ENCODE measurements at regions not wholly inside any gene's neighbourhood (a gene's known extent, or its start where the extent isn't known, plus 50 kb on each side); places are given as distances from the start of the nearest gene placed in this dataset.

DNA sequence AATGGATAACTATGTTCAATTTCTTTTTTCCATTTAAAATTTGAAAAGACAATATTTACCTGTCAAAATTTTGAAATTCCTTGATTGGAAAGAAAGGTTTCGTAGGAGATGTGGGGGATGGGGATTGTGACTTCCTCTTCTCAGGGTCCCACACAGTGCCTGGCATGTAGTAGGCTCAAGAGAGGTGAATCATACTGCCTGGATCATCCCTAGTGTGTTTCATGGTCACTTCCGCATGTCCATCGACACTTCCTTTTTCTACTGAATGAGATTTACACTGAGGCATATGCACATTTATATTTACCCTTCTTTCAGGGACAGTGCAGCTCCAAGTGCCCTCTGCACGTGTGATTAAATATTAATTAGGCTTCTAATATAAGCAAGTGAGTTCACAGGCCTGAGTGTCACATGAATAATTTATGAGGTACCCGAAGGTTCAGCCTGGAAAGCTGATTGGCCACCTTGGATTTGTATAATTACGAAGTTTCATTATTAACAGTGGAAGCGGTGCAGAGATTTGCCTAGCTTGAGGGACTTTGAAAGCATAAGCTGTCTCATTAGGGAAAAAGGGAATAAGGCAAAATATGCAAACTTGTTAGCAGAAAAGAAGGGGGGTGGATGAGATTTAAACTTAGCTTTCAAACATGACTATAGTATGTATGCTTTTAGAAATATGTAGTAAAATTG is 177.5 kb upstream of the MMS22L start:
- no peak for ATAC-seq
- TF ChIP-seq, protein P1, sequence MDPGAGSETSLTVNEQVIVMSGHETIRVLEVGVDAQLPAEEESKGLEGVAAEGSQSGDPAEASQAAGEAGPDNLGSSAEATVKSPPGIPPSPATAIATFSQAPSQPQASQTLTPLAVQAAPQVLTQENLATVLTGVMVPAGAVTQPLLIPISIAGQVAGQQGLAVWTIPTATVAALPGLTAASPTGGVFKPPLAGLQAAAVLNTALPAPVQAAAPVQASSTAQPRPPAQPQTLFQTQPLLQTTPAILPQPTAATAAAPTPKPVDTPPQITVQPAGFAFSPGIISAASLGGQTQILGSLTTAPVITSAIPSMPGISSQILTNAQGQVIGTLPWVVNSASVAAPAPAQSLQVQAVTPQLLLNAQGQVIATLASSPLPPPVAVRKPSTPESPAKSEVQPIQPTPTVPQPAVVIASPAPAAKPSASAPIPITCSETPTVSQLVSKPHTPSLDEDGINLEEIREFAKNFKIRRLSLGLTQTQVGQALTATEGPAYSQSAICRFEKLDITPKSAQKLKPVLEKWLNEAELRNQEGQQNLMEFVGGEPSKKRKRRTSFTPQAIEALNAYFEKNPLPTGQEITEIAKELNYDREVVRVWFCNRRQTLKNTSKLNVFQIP (CRISPR knock-in tag; IDR thresholded peaks at IDR 0.05; ENCODE audit: borderline replicate concordance, low read depth): no peak
- TF ChIP-seq PPARA (CRISPR knock-in tag; IDR thresholded peaks at IDR 0.05; ENCODE audit: borderline replicate concordance) (no peak), GLIS3 (CRISPR knock-in tag; IDR thresholded peaks at IDR 0.05) (no peak), RARB (CRISPR knock-in tag; IDR thresholded peaks at IDR 0.05) (no peak), ZFP30 (CRISPR knock-in tag; IDR thresholded peaks at IDR 0.05) (no peak), SNAI2 (CRISPR knock-in tag; IDR thresholded peaks at IDR 0.05) (no peak), ZC3H10 (CRISPR knock-in tag; IDR thresholded peaks at IDR 0.05) (no peak), ZFP3 (CRISPR knock-in tag; IDR thresholded peaks at IDR 0.05) (no peak), ZNF8 (CRISPR knock-in tag; IDR thresholded peaks at IDR 0.05) (no peak)
- TF ChIP-seq, protein P2, sequence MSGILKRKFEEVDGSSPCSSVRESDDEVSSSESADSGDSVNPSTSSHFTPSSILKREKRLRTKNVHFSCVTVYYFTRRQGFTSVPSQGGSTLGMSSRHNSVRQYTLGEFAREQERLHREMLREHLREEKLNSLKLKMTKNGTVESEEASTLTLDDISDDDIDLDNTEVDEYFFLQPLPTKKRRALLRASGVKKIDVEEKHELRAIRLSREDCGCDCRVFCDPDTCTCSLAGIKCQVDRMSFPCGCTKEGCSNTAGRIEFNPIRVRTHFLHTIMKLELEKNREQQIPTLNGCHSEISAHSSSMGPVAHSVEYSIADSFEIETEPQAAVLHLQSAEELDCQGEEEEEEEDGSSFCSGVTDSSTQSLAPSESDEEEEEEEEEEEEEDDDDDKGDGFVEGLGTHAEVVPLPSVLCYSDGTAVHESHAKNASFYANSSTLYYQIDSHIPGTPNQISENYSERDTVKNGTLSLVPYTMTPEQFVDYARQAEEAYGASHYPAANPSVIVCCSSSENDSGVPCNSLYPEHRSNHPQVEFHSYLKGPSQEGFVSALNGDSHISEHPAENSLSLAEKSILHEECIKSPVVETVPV (CRISPR knock-in tag; IDR thresholded peaks at IDR 0.05): no peak

DNA sequence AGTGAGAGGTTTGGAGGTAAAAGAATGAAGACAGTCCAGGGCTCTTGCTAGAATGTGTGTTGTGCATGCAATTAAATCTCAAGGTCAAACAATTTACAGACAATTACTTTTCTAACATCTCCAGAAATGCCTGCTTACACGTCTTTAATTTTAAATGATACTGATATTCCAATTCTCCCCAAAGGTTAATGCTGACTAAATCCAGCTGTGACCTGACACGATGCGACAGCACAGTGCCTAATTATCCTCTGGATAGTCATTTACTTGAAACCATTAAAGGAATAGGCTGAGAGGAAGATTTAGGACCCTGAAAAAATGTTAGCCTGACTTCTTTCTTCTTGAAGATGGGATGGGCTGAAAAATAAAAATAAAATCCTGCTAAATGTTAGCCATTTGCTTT is 178.2 kb upstream of the MMS22L start:
- TF ChIP-seq, protein P3, sequence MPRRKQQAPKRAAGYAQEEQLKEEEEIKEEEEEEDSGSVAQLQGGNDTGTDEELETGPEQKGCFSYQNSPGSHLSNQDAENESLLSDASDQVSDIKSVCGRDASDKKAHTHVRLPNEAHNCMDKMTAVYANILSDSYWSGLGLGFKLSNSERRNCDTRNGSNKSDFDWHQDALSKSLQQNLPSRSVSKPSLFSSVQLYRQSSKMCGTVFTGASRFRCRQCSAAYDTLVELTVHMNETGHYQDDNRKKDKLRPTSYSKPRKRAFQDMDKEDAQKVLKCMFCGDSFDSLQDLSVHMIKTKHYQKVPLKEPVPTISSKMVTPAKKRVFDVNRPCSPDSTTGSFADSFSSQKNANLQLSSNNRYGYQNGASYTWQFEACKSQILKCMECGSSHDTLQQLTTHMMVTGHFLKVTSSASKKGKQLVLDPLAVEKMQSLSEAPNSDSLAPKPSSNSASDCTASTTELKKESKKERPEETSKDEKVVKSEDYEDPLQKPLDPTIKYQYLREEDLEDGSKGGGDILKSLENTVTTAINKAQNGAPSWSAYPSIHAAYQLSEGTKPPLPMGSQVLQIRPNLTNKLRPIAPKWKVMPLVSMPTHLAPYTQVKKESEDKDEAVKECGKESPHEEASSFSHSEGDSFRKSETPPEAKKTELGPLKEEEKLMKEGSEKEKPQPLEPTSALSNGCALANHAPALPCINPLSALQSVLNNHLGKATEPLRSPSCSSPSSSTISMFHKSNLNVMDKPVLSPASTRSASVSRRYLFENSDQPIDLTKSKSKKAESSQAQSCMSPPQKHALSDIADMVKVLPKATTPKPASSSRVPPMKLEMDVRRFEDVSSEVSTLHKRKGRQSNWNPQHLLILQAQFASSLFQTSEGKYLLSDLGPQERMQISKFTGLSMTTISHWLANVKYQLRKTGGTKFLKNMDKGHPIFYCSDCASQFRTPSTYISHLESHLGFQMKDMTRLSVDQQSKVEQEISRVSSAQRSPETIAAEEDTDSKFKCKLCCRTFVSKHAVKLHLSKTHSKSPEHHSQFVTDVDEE (CRISPR knock-in tag; IDR thresholded peaks at IDR 0.05): no peak
- TF ChIP-seq ZFP3 (CRISPR knock-in tag; IDR thresholded peaks at IDR 0.05): no peak
- TF ChIP-seq ISL1 (CRISPR knock-in tag; IDR thresholded peaks at IDR 0.05): no peak
- TF ChIP-seq, protein P4, sequence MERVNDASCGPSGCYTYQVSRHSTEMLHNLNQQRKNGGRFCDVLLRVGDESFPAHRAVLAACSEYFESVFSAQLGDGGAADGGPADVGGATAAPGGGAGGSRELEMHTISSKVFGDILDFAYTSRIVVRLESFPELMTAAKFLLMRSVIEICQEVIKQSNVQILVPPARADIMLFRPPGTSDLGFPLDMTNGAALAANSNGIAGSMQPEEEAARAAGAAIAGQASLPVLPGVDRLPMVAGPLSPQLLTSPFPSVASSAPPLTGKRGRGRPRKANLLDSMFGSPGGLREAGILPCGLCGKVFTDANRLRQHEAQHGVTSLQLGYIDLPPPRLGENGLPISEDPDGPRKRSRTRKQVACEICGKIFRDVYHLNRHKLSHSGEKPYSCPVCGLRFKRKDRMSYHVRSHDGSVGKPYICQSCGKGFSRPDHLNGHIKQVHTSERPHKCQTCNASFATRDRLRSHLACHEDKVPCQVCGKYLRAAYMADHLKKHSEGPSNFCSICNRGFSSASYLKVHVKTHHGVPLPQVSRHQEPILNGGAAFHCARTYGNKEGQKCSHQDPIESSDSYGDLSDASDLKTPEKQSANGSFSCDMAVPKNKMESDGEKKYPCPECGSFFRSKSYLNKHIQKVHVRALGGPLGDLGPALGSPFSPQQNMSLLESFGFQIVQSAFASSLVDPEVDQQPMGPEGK (CRISPR knock-in tag; IDR thresholded peaks at IDR 0.05; ENCODE audit: borderline replicate concordance): no peak
- TF ChIP-seq CSDC2 (CRISPR knock-in tag; IDR thresholded peaks at IDR 0.05): no peak
- TF ChIP-seq, protein P5, sequence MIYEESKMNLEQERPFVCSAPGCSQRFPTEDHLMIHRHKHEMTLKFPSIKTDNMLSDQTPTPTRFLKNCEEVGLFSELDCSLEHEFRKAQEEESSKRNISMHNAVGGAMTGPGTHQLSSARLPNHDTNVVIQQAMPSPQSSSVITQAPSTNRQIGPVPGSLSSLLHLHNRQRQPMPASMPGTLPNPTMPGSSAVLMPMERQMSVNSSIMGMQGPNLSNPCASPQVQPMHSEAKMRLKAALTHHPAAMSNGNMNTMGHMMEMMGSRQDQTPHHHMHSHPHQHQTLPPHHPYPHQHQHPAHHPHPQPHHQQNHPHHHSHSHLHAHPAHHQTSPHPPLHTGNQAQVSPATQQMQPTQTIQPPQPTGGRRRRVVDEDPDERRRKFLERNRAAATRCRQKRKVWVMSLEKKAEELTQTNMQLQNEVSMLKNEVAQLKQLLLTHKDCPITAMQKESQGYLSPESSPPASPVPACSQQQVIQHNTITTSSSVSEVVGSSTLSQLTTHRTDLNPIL (CRISPR knock-in tag; IDR thresholded peaks at IDR 0.05; ENCODE audit: low read depth): no peak
- TF ChIP-seq OSR1 (CRISPR knock-in tag; IDR thresholded peaks at IDR 0.05): no peak
- no peak for TF ChIP-seq PPARA (CRISPR knock-in tag; IDR thresholded peaks at IDR 0.05; ENCODE audit: borderline replicate concordance)
- TF ChIP-seq TOX (CRISPR knock-in tag; IDR thresholded peaks at IDR 0.05; ENCODE audit: borderline replicate concordance): no peak
- no peak for TF ChIP-seq BACH2 (CRISPR knock-in tag; IDR thresholded peaks at IDR 0.05; ENCODE audit: borderline replicate concordance)
- TF ChIP-seq ZC3H10 (CRISPR knock-in tag; IDR thresholded peaks at IDR 0.05): no peak
- TF ChIP-seq, protein P2 (CRISPR knock-in tag; IDR thresholded peaks at IDR 0.05): no peak
- no peak for TF ChIP-seq ZNF565 (CRISPR knock-in tag; conservative IDR thresholded peaks at IDR 0.05; ENCODE audit: low read depth)
- ATAC-seq: no peak

Data from SK-N-SH treated with all-trans-retinoic acid at 6 μM for 48 hours (cell line).